ENCODE measurements at regions not wholly inside any gene's neighbourhood (a gene's known extent, or its start where the extent isn't known, plus 50 kb on each side); places are given as distances from the start of the nearest gene placed in this dataset.

- no peak for TF ChIP-seq ZBTB49 (tag by site-specific recombination; IDR thresholded peaks at IDR 0.05; ENCODE audit: low read depth)
- TF ChIP-seq SP2 (tag by site-specific recombination; IDR thresholded peaks at IDR 0.05): no peak
- TF ChIP-seq ZNF26 (tag by site-specific recombination; IDR thresholded peaks at IDR 0.05): no peak
- no peak for TF ChIP-seq ZNF473 (tag by site-specific recombination; IDR thresholded peaks at IDR 0.05)
- TF ChIP-seq ZBTB10 (tag by site-specific recombination; IDR thresholded peaks at IDR 0.05): no peak
- no peak for TF ChIP-seq REST (tag by site-specific recombination; IDR thresholded peaks at IDR 0.05)
- no peak for TF ChIP-seq ZBTB1 (tag by site-specific recombination; IDR thresholded peaks at IDR 0.05)
These were observed 100.9 kb downstream of the TSN start (continued) for GRCh38 chr2:121856360-121856759.

GRCh38 chr2:121858369-121858768 lies 102.9 kb downstream of the TSN start:
- Histone ChIP-seq H3K36me3 (ENCODE audit: control insufficient read depth in 2 of 2, insufficient read depth in 1 of 2, low read length in 2 of 2) (no peaks in the 10 kb centered on the region), H3K9me3 (ENCODE audit: control insufficient read depth, insufficient read depth, low read depth, low read length) (no peaks in the 10 kb centered on the region), H3K4me1 (ENCODE audit: control insufficient read depth, insufficient read depth, low read length) (no peaks in the 10 kb centered on the region), H3K4me3 (ENCODE audit: low read depth, low read length) (no peak overlapping the region), H3K27ac (ENCODE audit: extremely low read depth, low read depth, low read length) (no peak overlapping the region)
- CTCF ChIA-PET: no interaction called here
- POLR2A ChIA-PET: no interaction called here
- TF ChIP-seq BCL11A (tag by site-specific recombination; IDR thresholded peaks at IDR 0.05; ENCODE audit: low read depth) (no peak), ZFP3 (tag by site-specific recombination; IDR thresholded peaks at IDR 0.05; ENCODE audit: low read depth) (no peak), ZNF426 (tag by site-specific recombination; IDR thresholded peaks at IDR 0.05) (no peak), ZNF221 (tag by site-specific recombination; IDR thresholded peaks at IDR 0.05; ENCODE audit: borderline replicate concordance) (no peak), ZNF280D (tag by site-specific recombination; IDR thresholded peaks at IDR 0.05) (no peak), ZNF157 (tag by site-specific recombination; IDR thresholded peaks at IDR 0.05) (no peak), TCF7L2 (IDR thresholded peaks at IDR 0.05; ENCODE audit: borderline replicate concordance, low read depth, low read length) (no peak), BCL11B (tag by site-specific recombination; IDR thresholded peaks at IDR 0.05; ENCODE audit: low read depth) (no peak), ZNF391 (tag by site-specific recombination; IDR thresholded peaks at IDR 0.05; ENCODE audit: borderline replicate concordance, low read depth) (no peak), PBX3 (CRISPR knock-in tag; IDR thresholded peaks at IDR 0.05) (no peak), ZNF350 (tag by site-specific recombination; IDR thresholded peaks at IDR 0.05) (no peak), EGR2 (tag by site-specific recombination; IDR thresholded peaks at IDR 0.05; ENCODE audit: low read depth) (no peak), ZNF664 (tag by site-specific recombination; IDR thresholded peaks at IDR 0.05) (no peak), ZNF37A (tag by site-specific recombination; IDR thresholded peaks at IDR 0.05) (no peak), SALL2 (tag by site-specific recombination; IDR thresholded peaks at IDR 0.05; ENCODE audit: borderline replicate concordance) (no peak)
